ENCODE measurements at regions not wholly inside any gene's neighbourhood (a gene's known extent, or its start where the extent isn't known, plus 50 kb on each side); places are given as distances from the start of the nearest gene placed in this dataset.

- no peak for TF ChIP-seq EZH2 (IDR thresholded peaks at IDR 0.05; ENCODE audit: borderline replicate concordance, low read depth, low read length, poor library complexity, severe bottlenecking)
- TF ChIP-seq, protein P1, sequence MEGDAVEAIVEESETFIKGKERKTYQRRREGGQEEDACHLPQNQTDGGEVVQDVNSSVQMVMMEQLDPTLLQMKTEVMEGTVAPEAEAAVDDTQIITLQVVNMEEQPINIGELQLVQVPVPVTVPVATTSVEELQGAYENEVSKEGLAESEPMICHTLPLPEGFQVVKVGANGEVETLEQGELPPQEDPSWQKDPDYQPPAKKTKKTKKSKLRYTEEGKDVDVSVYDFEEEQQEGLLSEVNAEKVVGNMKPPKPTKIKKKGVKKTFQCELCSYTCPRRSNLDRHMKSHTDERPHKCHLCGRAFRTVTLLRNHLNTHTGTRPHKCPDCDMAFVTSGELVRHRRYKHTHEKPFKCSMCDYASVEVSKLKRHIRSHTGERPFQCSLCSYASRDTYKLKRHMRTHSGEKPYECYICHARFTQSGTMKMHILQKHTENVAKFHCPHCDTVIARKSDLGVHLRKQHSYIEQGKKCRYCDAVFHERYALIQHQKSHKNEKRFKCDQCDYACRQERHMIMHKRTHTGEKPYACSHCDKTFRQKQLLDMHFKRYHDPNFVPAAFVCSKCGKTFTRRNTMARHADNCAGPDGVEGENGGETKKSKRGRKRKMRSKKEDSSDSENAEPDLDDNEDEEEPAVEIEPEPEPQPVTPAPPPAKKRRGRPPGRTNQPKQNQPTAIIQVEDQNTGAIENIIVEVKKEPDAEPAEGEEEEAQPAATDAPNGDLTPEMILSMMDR (conservative IDR thresholded peaks at IDR 0.05; ENCODE audit: low read depth, low read length), result no peak
Measured at GRCh38 chr12:47590771-47591360, 115.0 kb downstream of the RPAP3 start.
